Activated CD8-positive, alpha-beta memory T cell treated with anti-CD3 and anti-CD28 coated beads for 36 hours (primary cell): ENCODE measurements at regions not wholly inside any gene's neighbourhood (a gene's known extent, or its start where the extent isn't known, plus 50 kb on each side); places are given as distances from the start of the nearest gene placed in this dataset.

Experiments
- CTCF ChIA-PET: fragments of 350-600 bp; sonication (Branson Sonifier 250); formaldehyde crosslinking; loops from one replicate; lab custom pipeline; 2021; ENCODE audit warnings: antibody characterized with exemption; lab: Charles Lee
- POLR2A ChIA-PET: fragments of 350-600 bp; sonication (Branson Sonifier 250); formaldehyde crosslinking; loops from one replicate; lab custom pipeline; 2021; ENCODE audit warnings: antibody characterized with exemption; lab: Charles Lee

DNA sequence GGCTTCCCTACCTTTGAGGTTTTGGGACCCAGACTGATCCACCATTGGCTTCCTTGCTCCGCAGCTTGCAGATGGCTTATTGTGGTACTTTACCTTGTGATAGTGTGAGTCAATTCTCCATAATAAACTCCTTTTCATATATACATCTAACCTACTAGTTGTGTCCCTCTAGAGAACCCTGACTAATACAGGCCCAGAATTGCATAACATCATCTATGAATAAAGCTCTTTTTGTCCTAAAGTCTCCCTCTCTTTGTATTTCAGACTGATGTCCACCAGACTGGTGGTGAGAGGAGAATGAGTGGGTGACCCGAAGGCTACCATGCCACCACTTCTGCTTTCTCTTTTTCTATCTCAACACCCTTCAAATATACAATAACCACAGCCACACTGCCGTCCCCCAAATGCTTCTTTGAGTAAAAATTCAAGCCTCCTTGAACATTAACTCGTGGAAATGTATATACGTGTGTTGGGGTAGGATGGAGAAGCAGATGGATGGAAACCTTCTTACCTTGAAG is 265.7 kb downstream of the PTBP2 start:
- CTCF ChIA-PET, result no interaction called here
- POLR2A ChIA-PET, result no interaction called here

DNA sequence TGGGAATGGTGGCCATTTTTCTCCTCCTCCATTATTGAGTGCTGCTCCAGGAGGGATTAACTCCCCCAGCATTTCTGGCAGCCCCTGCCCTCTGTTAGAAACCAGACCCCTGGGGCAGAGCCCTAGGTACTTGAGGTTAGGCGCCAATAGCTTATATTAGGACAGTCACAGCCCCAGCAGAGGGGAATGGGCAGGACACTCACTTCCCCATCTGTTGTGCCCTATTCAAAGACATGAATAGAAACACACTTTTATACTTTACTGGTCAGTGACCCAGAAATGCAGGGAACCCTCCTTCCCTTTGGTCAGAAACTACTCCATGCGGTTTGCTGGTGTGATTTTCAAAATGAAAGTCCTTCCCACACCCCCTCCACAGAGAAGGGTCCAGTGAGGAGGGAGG is 267.7 kb downstream of the PTBP2 start:
- POLR2A ChIA-PET, result no interaction called here
- CTCF ChIA-PET, result no interaction called here

DNA sequence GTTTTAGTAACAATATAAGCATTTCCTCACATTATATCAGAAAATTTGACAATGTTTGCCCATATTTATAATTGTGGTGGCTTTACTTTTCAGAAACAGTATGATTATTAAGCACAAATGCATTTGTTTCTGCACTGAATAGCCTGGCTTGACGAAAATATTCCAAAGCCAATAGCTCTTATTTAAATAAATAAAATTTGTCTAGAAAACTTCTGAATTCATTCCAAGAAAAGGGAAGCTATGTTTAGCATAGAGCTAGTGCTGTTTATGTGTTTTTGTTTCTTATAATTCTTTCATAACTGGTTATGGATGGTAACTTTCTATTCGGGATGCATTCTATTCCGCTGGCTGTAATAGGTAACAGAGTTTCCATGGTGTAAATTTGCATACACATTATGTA is 268.6 kb downstream of the PTBP2 start:
- CTCF ChIA-PET, result no interaction called here
- POLR2A ChIA-PET, result no interaction called here

DNA sequence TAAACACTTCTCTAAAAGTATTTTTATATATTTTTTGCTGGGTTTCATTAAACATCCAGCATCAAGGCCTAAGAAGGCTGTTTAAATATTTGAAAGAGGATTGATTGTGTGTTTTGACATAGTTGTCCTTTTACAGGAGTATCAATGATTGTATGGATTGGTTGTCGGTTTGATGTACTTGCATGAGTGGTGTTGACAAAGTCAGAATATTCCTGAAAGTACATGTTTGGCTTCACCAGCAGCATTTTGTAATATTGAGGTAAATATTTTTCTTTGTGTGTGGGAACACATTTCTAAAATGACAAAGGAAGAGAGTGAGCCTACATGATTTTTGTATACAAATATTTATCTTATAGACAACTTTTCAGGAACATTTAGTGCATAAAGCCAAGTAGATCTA is 269.7 kb downstream of the PTBP2 start:
- ChIA-PET CTCF (no interaction called here), POLR2A (no interaction called here)

DNA sequence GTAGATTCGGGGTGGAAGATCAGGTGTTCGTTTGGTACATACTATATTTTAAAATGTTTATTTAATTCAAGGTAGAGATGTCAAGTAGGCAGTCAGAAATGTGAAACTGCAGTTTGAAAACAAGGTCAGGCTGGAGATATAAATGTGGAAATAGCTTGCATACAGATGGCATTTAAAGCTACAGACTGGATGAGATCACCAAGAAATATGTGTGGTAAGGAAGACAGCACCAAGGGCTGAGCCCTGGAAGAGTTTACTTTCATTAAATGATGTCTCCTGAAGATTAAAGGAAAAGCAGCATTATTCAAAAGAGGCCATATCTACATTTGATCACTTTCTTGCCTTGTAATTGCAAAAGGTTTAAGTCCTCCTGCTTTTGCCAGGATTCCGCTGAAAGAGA is 271.3 kb downstream of the PTBP2 start:
- CTCF ChIA-PET, result no interaction called here
- POLR2A ChIA-PET, result no interaction called here

DNA sequence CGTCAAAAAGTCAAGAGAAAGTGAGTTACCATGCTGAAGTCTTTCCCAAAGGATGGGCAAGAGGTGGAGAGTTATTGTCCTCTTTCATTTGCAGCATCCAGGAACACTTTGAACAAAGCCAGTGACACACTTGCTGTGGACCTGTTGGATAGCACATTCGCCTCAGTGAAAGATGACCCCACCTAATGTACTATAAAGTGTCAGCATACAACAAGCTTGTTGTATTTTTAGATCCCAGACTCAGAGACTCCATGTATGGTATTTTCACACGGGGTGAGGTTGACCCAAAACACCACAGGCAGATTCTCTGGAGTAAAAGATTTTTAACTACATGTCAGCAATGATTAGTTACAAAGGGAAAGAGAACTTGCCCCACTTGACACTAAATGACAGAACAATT is 273.8 kb downstream of the PTBP2 start:
- CTCF ChIA-PET, result no interaction called here
- POLR2A ChIA-PET, result no interaction called here

DNA sequence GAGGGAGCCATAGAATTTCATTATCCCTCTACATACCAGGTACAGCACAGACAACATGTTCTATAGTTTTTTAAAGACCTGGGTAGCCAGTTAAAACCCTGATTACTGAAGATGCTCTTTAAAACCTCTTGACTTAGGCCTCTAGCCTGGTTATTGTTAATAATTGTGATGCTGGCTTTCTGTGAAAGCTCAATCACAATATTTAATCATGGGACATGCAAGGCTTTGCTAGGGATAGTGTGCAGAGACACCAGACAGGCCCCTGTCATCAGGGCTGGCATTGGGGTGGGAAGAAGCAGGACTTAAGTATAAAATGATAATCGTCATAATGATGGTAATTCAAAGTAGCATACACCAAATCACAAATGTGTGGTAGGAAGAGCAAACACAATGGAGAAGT is 274.4 kb downstream of the PTBP2 start:
- POLR2A ChIA-PET, result no interaction called here
- CTCF ChIA-PET, result no interaction called here

DNA sequence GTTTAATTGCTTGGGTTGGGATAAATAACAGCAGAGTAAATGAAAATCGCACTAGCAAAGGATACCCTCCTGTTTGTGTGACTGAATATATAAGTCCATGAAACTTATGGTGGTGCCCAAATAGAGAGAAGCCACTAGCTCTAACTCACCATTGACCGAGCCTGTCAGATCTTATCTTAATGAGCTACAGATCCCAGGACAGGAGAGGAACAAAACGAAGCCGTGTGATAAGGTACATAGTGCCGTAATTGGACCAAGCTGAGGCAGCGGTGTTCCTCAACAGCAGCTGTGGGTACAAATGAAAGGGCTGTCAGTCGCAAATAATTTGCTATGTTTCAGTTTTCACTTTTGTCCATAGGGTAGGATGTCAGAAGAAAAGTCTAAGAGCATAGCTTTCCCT is 276.1 kb downstream of the PTBP2 start:
- POLR2A ChIA-PET, result no interaction called here
- CTCF ChIA-PET, result no interaction called here

DNA sequence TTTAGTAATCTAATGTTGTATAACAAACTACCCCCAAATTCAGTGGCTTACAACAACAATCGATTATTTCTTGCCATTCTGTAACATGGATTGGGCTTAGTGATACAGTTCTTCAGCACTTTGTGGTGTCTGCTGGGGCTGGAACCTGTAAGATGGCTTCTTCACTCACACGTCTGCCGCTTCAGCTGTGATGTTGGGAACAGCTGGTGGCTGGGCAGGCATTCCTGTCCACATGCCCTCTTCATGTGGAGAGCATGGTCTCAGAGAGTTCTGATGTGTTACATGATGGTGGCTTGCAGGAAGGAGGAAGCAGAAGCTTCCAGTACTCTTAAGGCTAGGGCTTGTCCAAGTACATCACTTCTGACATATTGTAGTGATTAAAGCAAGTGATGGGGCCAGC is 276.9 kb downstream of the PTBP2 start:
- ChIA-PET POLR2A (no interaction called here), CTCF (no interaction called here)

DNA sequence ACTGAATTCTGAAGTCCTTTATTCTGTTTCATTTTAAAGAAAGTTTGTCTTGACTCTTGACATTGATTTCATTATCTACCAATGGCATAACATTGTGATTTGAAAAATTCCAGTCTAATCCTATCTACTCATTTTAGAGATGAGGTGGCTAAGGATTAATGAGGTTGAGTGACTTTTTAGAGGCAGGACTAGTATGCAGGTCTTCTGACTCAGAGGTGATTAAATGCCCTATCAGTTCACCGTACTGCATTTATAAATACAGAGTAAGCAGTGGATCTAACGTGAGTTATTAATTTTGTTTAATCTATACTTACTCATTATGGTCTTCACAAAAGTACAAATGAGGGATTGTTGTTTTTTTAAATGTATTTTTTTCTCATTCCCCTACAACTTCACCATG is 277.6 kb downstream of the PTBP2 start:
- ChIA-PET POLR2A (no interaction called here), CTCF (no interaction called here)

DNA sequence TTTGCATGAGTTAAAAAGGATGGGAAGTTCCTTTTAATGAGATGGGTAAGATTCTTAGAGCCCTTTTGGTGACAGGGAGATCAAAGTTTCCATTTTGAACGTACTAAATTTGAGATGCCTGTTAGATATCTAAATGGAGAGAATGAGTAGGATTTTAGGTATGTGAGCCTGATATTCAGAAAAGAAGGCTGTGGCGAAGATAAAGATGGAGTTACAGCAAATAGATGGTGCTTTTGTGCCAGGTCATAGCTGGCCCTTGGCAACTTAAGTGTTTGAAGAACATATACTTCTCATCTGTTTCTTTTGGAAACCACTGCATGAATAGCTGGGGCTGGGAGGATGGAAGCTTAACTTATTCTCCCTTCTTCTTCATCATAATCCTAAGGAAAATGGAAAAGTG is 282.5 kb downstream of the PTBP2 start:
- POLR2A ChIA-PET, result no interaction called here

DNA sequence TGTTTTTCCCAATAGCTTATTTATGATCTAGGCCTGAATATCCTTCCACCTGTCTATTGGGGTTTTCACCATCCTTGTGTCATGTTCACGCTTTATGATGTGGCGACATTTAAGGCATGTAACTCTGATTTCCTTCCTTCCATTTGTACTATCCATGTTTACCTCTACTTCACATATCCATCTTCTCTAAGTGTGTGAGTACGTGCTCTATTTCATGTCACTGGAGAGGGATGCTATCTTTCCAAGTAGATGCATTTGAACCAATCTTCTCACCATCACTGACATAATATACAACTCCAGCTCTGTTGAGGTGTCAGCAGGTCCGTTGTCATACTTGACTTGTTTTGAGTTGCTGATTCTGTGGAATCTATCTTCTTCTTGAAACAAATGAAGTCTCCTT is 283.2 kb downstream of the PTBP2 start:
- CTCF ChIA-PET, result no interaction called here
- POLR2A ChIA-PET, result no interaction called here

More for the DNA sequence above, 282.5 kb downstream of the PTBP2 start:
- CTCF ChIA-PET, result no interaction called here

DNA sequence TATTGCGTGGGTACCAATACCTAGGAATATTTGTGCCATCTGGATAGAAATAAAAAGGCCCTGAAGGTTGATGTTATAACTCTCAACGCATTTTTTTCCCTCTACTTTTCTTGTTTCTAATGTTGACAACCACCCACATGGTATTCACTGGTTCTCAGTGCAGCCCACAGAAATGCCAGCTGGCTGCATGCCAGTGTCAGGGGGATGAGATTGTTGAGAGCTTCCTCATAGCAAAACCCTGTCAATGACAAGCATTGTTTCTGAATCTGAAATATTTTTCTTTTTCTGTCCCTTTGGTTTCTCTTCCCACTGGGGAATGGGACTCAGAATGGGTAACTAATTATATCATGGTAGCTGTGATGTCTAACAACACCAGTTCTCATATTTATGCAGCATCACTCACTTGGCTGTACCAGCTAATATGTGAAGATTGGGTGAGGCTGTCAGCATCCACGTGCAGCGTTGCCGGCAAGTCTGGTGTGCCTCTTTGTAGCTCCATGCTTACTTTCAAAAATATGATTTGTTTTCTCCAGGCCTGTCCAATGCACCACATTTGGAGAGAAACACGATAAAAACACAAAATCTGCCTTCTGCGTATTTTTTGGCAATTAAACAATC is 284.6 kb downstream of the PTBP2 start:
- ChIA-PET POLR2A (no interaction called here), CTCF (no interaction called here)

DNA sequence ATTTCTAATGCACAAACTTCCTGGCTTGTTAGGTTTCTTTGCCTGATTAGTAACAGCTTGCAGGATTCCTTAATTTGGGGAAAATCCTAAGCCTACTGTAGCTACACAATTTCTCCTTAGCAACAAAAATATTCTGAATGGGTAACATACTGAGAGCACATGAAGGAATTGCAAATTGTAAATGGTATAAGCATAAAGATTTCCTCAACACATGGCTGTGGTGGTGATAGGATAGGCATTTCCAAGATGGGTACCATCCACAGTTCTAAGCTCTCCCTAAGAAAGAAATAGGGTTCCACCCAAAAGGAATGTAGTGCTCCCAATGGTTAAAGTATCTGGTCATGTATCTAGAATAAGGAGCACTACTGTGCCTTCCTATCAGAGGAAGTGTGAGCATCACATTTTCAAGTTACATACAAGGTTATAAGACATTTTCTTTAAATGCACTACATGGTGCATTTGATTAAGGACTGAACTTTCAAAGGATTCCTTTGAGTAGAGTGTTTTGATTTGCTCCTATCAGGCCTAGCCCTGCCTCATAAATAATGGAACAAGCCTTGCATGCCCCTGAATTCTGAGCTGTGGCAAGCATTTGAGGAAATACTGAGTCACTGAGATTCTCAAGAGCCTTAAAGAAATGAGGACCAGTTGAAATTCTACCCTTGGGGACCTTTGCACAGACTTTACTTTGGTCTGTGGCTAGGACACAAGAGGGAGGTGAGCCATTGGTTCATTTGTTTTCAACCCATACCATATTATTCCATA is 286.4 kb downstream of the PTBP2 start:
- ChIA-PET POLR2A (no interaction called here), CTCF (no interaction called here)

DNA sequence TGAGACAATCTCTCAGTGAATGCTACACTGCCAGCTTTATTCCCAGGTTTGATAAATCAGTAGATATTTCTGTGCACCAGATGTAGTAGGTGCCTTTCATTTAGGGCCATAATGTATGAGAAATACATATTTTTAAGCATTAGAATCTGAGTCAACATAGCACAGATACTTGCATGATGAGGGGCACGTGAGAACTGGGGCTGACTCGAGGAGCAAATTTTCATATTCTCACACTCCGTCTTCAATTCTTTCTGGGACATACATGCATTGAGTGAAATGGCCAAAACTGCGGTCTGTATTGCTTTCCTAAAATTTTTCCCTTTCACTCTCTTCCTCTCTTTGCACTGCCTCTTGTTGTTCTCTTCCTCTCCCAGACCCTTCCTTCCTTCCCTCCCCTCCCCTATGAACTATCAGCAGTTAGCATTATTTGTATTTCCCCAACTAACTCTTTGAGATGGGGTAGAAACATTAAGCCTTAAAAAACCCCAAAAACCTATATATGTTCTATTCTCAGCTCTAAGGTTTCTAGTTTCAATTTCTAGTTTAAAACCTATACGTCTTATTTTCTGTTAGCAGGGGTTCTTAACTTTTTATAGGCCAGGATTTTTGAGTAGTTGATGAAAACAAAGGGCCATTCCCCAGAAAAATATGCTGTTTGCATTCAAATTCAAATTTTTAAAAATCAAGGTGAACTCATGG is 289.1 kb downstream of the PTBP2 start:
- ChIA-PET POLR2A (no interaction called here), CTCF (interaction anchor here (0.9 kb wide), 1 partner anchor 64 kb away, joined by 3 read pairs; no protein-coding TSS in a partner anchor)

DNA sequence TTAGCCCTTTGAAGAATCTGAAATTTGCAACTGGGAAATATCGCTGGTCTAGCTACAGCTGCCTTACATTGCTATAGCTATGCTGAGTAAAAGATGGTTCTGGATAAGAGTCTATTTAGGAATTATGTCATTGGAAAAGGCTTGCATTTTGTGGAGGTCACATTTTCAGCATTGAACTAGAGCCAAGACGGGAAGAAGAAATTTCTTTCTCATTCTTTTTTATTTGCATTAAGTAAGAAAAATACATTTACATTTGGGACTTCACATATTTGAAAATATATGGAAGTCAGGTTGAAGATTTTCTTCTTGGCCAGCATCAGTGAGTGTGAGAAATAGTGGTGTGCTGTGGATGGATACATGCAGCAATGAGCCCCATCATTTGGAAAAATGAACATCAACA is 291.6 kb downstream of the PTBP2 start:
- ChIA-PET CTCF (no interaction called here), POLR2A (no interaction called here)

DNA sequence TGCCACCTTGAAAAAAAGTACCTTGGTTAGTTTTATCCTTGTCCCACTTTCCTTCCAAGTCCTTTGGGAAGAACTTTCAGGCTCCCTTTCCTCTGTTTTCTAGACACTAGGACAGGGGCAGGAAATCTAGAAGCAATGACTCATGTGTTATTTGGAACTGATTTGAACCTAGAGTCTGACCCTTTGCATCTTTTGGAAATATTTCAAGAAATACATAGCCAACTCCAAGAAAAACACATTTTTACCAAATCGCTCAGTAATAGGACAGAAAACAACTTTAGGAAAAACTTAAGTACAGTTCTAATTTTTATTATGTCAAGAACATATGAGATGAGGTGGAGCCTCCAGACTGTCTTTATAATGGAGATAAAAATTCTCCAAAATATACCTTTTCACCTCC is 292.4 kb downstream of the PTBP2 start:
- ChIA-PET CTCF (no interaction called here), POLR2A (no interaction called here)

DNA sequence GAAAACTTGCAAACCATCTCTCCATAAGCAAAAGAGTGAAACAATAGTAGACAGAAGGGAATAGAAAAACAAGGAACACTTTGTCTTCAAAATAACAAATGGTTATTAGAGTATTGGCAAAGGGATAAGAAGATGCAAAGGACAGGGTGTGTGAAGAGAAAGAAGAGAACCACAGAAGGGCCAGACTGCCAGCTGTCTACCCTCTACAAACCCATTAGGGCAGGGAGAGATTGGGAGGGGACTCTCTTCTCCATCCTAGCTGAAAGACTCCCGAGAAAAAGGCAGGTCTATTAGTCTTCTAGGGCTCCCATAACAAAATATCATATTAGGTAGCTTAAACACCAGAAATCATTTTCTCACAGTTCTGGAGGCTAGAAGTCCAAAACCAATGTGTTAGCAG is 292.8 kb downstream of the PTBP2 start:
- ChIA-PET POLR2A (no interaction called here), CTCF (no interaction called here)

DNA sequence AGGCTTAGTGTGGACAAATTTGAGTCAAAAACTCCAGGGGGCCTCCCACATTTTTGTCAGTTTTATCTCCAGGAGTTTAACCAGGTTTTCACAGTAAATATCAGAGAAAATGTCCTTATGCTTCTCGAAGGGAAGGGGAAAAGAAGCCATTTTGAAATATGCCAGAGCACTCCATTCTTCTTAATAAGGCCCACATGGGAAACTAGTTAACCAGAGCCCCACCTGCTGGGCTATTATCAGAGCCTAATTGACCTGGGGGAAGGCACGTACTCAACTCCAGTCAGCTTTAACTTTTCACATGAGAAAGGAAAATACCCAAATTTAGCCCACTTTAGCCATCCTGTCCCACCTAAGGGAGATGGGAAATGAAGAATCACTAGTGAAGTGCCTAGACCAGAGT is 296.3 kb downstream of the PTBP2 start:
- CTCF ChIA-PET, result no interaction called here

More for the DNA sequence above, 296.3 kb downstream of the PTBP2 start:
- POLR2A ChIA-PET, result no interaction called here
